ENCODE measurements at regions not wholly inside any gene's neighbourhood (a gene's known extent, or its start where the extent isn't known, plus 50 kb on each side); places are given as distances from the start of the nearest gene placed in this dataset.

DNA sequence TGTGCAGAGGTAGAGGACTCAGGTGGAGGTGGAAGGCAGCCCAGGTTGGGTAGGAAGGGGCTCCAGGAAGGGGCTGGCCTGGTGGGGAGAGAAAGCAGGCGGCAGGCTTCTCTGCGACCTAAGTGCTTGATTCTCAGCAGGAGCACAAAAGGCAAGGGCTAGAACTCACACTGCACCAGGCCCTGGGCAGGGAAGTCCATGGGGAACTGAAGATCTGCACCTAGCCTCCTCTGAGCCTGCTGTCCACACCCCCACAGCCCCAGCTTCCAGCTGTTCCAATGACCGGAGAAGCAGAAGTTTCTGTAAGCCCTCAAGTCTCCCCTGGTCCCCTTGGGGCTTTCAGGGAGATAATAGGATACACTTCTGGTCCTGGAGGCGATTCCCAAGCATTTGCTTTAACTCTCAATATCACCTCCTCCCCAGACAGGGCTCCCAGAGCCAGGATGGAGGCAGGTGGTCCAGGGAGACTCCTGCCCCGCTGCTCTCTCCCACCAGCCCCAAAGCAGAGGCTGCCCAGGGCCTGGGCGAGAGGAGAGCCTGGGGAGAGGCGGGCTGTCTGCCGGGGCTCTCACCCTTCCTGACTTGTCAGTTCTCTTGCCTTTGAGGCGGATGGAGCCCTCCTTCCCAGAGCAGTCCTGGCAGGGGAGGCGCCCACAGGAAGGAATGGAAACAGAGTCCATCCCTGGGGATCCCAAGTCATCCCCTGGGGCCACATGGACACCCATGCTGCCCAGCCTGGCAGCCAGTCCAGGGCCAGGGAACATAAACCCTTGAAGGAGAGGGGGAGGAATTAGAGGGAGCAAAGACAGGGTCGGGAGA is 126.0 kb downstream of the RBFOX3 start:
- no peak overlapping the region for H3K18ac ChIP-seq (ENCODE audit: insufficient read length, low read depth, low read length)
- TF ChIP-seq, protein P1, sequence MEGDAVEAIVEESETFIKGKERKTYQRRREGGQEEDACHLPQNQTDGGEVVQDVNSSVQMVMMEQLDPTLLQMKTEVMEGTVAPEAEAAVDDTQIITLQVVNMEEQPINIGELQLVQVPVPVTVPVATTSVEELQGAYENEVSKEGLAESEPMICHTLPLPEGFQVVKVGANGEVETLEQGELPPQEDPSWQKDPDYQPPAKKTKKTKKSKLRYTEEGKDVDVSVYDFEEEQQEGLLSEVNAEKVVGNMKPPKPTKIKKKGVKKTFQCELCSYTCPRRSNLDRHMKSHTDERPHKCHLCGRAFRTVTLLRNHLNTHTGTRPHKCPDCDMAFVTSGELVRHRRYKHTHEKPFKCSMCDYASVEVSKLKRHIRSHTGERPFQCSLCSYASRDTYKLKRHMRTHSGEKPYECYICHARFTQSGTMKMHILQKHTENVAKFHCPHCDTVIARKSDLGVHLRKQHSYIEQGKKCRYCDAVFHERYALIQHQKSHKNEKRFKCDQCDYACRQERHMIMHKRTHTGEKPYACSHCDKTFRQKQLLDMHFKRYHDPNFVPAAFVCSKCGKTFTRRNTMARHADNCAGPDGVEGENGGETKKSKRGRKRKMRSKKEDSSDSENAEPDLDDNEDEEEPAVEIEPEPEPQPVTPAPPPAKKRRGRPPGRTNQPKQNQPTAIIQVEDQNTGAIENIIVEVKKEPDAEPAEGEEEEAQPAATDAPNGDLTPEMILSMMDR (conservative IDR thresholded peaks at IDR 0.05), result no peak
- no peaks in the 10 kb centered on the region for H3K79me2 ChIP-seq (ENCODE audit: insufficient read depth, low read length)
- no peak overlapping the region for H3K27ac ChIP-seq (ENCODE audit: insufficient read length, low read depth, low read length)
- H3K23me2 ChIP-seq (ENCODE audit: insufficient read length, low read depth, low read length, poor library complexity, severe bottlenecking), result no peaks in the 10 kb centered on the region
- peaks cover 21% of the 10 kb centered on the region for H3K27me3 Mint-ChIP-seq (ENCODE audit: low read depth)
- H2BK5ac ChIP-seq (ENCODE audit: insufficient read length, low read length), result no peak overlapping the region
- no peak overlapping the region for H4K8ac ChIP-seq (replicated peaks; ENCODE audit: insufficient read length, low read depth, low read length)
- H2BK12ac ChIP-seq (ENCODE audit: insufficient read length, low read depth, low read length), result no peak overlapping the region
- H3K9me3 Mint-ChIP-seq, result no peaks in the 10 kb centered on the region; a peak in 1 of 5 replicates
- no peak overlapping the region for H3K27ac Mint-ChIP-seq
- no peak overlapping the region for H3K9ac ChIP-seq (ENCODE audit: extremely low read depth, insufficient read length, low read length)
- no peaks in the 10 kb centered on the region for H4K20me1 ChIP-seq (ENCODE audit: control insufficient read depth, insufficient read depth, insufficient read length)
- DNase-seq, result no peak
- no peak overlapping the region for H2AFZ ChIP-seq (ENCODE audit: low read length)
- no peak overlapping the region for H2BK15ac ChIP-seq (ENCODE audit: low read depth, low read length)
- no peak overlapping the region for H3K23ac ChIP-seq (ENCODE audit: insufficient read length, low read depth, low read length)
- H2BK20ac ChIP-seq (ENCODE audit: low read depth, low read length, poor library complexity, severe bottlenecking), result no peak overlapping the region
- WGBS (ENCODE audit: extremely low coverage, insufficient read length, low lambda C conversion rate), result no CpG with 5 or more reads among the region's 11 CpGs
- no peak overlapping the region for H3K4me3 Mint-ChIP-seq
- no peak overlapping the region for H4K91ac ChIP-seq (ENCODE audit: insufficient read length, low read depth, low read length)
- no peak overlapping the region for H3K56ac ChIP-seq (ENCODE audit: insufficient read length, low read depth, low read length)
- no peaks in the 10 kb centered on the region for H3K79me1 ChIP-seq (ENCODE audit: insufficient read depth, low read depth, low read length, poor library complexity, severe bottlenecking)
- no peaks in the 10 kb centered on the region for H3K27me3 ChIP-seq (ENCODE audit: insufficient read depth, low read length)
- H3K4me1 ChIP-seq (ENCODE audit: insufficient read depth, low read length), result no peaks in the 10 kb centered on the region
- no peak overlapping the region for H3K4ac ChIP-seq (ENCODE audit: low read depth, low read length)
- H2BK120ac ChIP-seq (ENCODE audit: low read depth, low read length, poor library complexity, severe bottlenecking), result no peak overlapping the region
- no peaks in the 10 kb centered on the region for H3K9me3 ChIP-seq (ENCODE audit: control insufficient read depth, low read depth, low read length)
- no peak overlapping the region for H3K14ac ChIP-seq (ENCODE audit: insufficient read depth, low read length)
- H4K5ac ChIP-seq (ENCODE audit: insufficient read length, low read depth, low read length), result no peak overlapping the region
- no peak overlapping the region for H3T11ph ChIP-seq (ENCODE audit: low read length)
- H3K4me1 Mint-ChIP-seq, result peaks cover 16 to 39% of the 10 kb centered on the region in 2 experiments
- no peak overlapping the region for H3K4me2 ChIP-seq (ENCODE audit: insufficient read depth, insufficient read length, low read length)
- H3K36me3 Mint-ChIP-seq (ENCODE audit: insufficient read depth in 1 of 3, low read depth in 3 of 3), result no peaks in the 10 kb centered on the region
- H2AK5ac ChIP-seq (ENCODE audit: insufficient read length, low read length), result no peak overlapping the region

Data from H9 (cell line).